HFFc6 (cell line): ENCODE measurements at regions not wholly inside any gene's neighbourhood (a gene's known extent, or its start where the extent isn't known, plus 50 kb on each side); places are given as distances from the start of the nearest gene placed in this dataset.

Experiments used
- DNase-seq: peaks from one replicate; pipeline ENCODE4 v3.0.0-alpha.2; 2018
- H3K27ac Mint-ChIP-seq: 2 replicates; pipeline ENCODE4 v1.8.0; 2020; ENCODE audit warnings: mild to moderate bottlenecking, mixed read lengths
- H3K27me3 Mint-ChIP-seq: 2 replicates; pipeline ENCODE4 v1.8.0; 2021; ENCODE audit warnings: mild to moderate bottlenecking, moderate library complexity, mixed read lengths; ENCODE audit not compliant: insufficient read depth
- H3K36me3 Mint-ChIP-seq: 2 replicates; pipeline ENCODE4 v1.8.0; 2021; ENCODE audit warnings: low read depth, mixed read lengths
- H3K4me1 Mint-ChIP-seq: 2 replicates; pipeline ENCODE4 v1.8.0; 2020; ENCODE audit warnings: low read depth, mixed read lengths
- H3K4me3 Mint-ChIP-seq: 2 replicates; pipeline ENCODE4 v1.8.0; 2020; ENCODE audit warnings: mild to moderate bottlenecking, moderate library complexity, mixed read lengths
- H3K9me3 Mint-ChIP-seq: 2 replicates; pipeline ENCODE4 v1.8.0; 2020; ENCODE audit warnings: mild to moderate bottlenecking, mixed read lengths
- TF ChIP-seq, protein P1 (sequence below): fragments of 200-600 bp; sonication (generic); IDR thresholded peaks from 2 replicates; pipeline ENCODE4 v1.5.0; 2021; ENCODE audit warnings: antibody characterized with exemption, mild to moderate bottlenecking

DNA sequence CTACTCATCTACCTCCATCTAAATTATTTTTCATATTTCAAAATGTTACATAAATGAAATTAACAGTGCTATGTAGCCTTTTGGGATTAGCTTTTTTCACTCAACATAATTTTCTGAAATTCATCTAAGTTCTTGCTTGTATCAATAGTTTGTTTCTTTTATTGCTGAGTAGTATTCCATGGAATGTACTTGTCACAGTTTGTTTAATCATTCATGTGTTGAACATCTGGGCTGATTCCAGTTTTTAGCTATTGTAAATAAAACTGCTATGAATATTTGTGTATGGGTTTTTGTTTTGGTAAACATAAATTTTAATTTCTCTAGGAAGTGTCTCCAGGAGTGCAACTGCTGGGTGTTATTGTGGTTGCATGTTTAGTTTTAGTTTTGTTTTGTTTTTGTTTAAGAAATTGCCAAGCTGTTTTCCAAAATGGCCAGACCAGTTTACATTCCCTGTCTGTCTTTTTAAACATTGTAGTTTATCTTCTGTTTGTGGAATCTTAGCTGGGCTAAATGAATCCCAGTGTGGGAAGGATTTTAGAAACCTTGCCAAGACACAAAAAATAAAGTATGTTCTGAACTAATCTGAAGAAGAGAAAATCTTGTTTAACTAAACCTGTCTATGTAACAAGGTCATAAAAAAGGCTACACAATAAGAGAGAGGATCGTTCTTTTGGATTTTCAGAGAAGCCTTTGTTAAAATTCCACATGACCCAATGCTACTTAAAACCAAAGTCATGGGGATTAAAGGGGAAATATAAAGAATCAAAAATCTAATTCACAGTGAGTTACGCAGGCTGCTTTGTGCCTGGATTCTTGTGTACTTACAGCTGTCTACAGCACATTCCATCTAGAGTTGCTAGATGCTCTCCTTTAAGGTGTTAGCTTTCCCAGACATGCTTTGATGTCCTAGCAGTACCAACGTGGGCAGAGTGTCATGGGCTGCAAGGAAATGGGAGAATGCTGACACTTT, 129.2 kb upstream of the SUCLG2 start:
- Mint-ChIP-seq H3K27ac (peak overlapping the region; percentile 39; the same call in 1 of the 2 replicates), H3K4me3 (peak overlapping the region; percentile 18; the same call in 1 of the 2 replicates), H3K4me1 (peaks cover 19% of the 10 kb centered on the region), H3K27me3 (no peaks in the 10 kb centered on the region), H3K36me3 (peaks cover 10% of the 10 kb centered on the region; the same call in 1 of the 2 replicates), H3K9me3 (peaks cover 12% of the 10 kb centered on the region)
- DNase-seq: no peak
- TF ChIP-seq, protein P1, sequence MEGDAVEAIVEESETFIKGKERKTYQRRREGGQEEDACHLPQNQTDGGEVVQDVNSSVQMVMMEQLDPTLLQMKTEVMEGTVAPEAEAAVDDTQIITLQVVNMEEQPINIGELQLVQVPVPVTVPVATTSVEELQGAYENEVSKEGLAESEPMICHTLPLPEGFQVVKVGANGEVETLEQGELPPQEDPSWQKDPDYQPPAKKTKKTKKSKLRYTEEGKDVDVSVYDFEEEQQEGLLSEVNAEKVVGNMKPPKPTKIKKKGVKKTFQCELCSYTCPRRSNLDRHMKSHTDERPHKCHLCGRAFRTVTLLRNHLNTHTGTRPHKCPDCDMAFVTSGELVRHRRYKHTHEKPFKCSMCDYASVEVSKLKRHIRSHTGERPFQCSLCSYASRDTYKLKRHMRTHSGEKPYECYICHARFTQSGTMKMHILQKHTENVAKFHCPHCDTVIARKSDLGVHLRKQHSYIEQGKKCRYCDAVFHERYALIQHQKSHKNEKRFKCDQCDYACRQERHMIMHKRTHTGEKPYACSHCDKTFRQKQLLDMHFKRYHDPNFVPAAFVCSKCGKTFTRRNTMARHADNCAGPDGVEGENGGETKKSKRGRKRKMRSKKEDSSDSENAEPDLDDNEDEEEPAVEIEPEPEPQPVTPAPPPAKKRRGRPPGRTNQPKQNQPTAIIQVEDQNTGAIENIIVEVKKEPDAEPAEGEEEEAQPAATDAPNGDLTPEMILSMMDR: no peak

DNA sequence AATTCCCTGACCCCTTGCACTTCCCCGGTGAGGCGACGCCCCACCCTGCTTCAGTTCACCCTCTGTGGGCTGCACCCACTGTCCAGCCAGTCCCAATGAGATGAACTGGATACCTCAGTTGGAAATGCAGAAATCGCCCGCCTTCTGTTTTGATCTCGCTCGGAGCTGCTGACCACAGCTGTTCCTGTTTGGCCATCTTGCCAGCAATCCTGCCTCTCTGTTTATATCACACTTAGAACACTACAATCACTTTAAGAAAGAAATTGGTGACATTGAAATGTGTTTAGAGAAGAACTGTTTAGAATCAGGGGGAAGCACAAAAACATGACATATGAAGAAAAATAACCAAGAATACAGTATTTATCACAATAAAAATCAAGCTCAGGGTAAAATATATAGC, 127.5 kb upstream of the SUCLG2 start:
- H3K27ac Mint-ChIP-seq: no peak overlapping the region
- no peak for DNase-seq
- no peaks in the 10 kb centered on the region for H3K27me3 Mint-ChIP-seq

DNA sequence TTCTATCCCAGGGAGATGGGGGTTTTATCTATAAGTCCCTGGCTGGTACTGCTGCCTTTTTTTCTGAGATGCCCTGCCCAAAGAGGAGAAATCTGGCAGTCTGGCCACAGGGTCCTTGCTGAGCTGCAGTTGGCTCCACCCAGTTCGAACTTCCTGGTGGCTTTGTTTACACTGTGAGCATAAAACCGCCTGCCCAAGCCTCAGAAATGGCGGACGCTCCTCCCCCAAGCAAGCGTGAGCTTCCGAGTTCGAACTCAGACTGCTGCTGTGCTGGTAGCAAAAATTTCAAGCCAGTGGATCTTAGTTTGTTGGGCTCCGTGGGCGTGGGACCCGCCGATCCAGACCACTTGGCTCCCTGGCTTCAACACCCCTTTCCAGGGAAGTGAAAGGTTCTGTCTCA, 126.8 kb upstream of the SUCLG2 start:
- peaks cover 22% of the 10 kb centered on the region for H3K9me3 Mint-ChIP-seq
- H3K27me3 Mint-ChIP-seq: no peaks in the 10 kb centered on the region
- no peak overlapping the region for H3K27ac Mint-ChIP-seq
- peaks cover 10% of the 10 kb centered on the region; the same call in 1 of the 2 replicates for H3K36me3 Mint-ChIP-seq
- no peak overlapping the region for H3K4me3 Mint-ChIP-seq
- TF ChIP-seq, protein P1: no peak
- DNase-seq: no peak
- H3K4me1 Mint-ChIP-seq: peaks cover 19% of the 10 kb centered on the region

More for the DNA sequence above, 127.5 kb upstream of the SUCLG2 start:
- Mint-ChIP-seq H3K4me1 (peaks cover 19% of the 10 kb centered on the region), H3K4me3 (peak overlapping the region; percentile 25; the same call in 1 of the 2 replicates), H3K36me3 (peaks cover 10% of the 10 kb centered on the region; the same call in 1 of the 2 replicates), H3K9me3 (peaks cover 21% of the 10 kb centered on the region)
- TF ChIP-seq, protein P1: no peak

DNA sequence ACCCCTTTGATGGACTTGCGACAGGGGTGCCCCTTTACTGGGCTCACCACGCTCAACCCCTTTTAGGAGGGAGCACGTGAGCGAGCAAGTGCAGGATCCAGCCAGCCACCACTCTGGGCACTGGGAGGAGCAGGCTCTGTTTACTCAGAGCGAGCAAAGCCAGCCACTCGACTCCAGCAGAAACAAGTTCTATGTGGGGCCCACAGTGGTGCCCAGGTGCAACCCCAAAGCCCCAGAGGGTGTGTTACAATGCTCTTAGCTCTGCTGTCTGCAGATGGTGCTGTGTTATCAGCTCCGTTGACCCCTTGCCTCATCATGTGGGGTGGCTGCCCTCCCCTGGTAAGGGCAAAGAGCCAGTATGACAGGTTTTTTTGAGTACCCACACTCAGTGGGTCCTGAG, 120.3 kb upstream of the SUCLG2 start:
- H3K9me3 Mint-ChIP-seq: peaks cover 20% of the 10 kb centered on the region
- DNase-seq: no peak
- H3K4me1 Mint-ChIP-seq: no peaks in the 10 kb centered on the region; the same call in 1 of the 2 replicates
- no peak overlapping the region for H3K4me3 Mint-ChIP-seq
- TF ChIP-seq, protein P1: no peak
- H3K27me3 Mint-ChIP-seq: peaks cover 2% of the 10 kb centered on the region; the same call in 1 of the 2 replicates
- no peaks in the 10 kb centered on the region for H3K36me3 Mint-ChIP-seq
- no peak overlapping the region for H3K27ac Mint-ChIP-seq

DNA sequence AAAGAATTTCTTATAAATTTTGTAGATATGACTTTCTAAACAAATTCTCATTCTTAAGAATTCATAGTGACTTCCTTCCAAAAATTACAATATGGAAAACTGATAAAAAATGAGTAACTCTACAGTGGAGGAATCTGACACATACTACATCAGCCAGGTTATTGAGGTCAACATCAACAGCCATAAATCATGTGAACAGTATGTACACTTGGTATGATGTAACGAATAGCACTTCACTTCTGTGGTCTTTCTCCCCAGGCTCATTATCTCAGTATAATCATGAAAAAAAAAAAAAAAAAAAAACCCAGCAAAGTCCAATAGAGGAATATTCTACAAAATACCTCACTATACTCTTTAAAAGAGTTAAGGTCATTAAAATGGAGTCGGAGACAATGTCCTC, 111.2 kb upstream of the SUCLG2 start:
- TF ChIP-seq, protein P1: no peak
- peaks cover 10% of the 10 kb centered on the region; the same call in 1 of the 2 replicates for H3K4me1 Mint-ChIP-seq
- peaks cover 22% of the 10 kb centered on the region for H3K9me3 Mint-ChIP-seq
- peaks cover 20% of the 10 kb centered on the region for H3K36me3 Mint-ChIP-seq
- no peak overlapping the region for H3K4me3 Mint-ChIP-seq
- H3K27ac Mint-ChIP-seq: no peak overlapping the region
- DNase-seq: no peak
- no peaks in the 10 kb centered on the region for H3K27me3 Mint-ChIP-seq
